GM10248 (cell line): ENCODE measurements at regions not wholly inside any gene's neighbourhood (a gene's known extent, or its start where the extent isn't known, plus 50 kb on each side); places are given as distances from the start of the nearest gene placed in this dataset.

Experiments
- CTCF ChIA-PET: fragments of 300-600 bp; sonication (Branson Sonifier 250); formaldehyde crosslinking; extraction: SDS; loops from one replicate; lab custom pipeline; 2021; ENCODE audit warnings: antibody characterized with exemption; lab: Yijun Ruan, JAX
- POLR2A ChIA-PET: fragments of 350-650 bp; sonication (Branson Sonifier 250); formaldehyde crosslinking; extraction: SDS; loops from one replicate; lab custom pipeline; 2020; ENCODE audit warnings: antibody characterized with exemption; lab: Yijun Ruan, JAX
- DNase-seq: peaks from one replicate; pipeline ENCODE4 v3.0.0; 2012; ENCODE audit errors: extremely low spot score
- TF ChIP-seq, protein P1 (sequence below): IDR thresholded peaks from 2 replicates; pipeline ENCODE4 v1.5.1; 2012; ENCODE audit warnings: mild to moderate bottlenecking, low read depth; ENCODE audit errors: extremely low read depth, missing control alignments, control extremely low read depth

DNA sequence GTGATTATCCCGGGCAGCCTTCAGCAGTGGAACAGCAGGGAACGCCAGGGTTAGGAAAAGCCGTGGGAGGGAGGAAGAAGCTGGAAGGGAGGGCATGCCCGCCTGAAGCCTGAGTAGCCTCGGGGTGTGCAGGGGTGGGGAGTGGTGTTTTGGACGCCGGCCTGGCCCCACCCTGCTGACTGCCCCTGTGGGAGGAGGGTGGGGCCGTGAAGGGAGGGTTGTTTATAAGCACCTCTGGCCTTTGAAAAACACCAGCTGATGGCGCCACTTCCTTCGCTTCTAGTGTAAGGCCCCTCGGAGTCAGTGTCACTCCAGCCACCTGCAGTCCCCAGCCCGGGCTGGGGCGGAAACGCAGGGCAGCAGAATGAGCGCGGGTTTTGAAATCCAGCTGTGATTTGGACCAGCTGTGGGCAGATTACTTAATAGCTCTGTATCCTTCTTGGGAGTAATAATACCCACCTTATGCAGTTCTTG is 52.8 kb upstream of the BMP6 start:
- no peak for DNase-seq

DNA sequence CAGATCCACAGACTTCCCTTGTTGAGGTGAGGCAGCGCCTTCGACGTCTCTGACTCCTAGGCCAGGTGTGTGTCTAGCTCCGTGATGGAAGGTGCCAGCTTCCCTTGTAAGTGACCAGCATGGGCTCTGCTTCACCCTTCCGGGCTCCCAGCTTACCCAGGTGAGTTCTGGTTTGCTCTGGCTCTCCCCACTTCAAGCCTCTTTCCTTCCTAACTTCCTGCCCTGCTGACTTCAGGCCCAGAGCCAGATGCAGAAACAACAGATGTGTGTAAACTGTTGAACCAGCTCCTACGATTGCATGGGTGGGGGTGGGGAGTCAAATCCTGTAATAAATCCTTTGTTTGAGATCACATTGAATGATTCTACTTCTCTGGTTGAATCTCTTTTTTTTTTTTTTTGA is 51.6 kb upstream of the BMP6 start:
- DNase-seq = no peak
- POLR2A ChIA-PET = no interaction called here
- TF ChIP-seq, protein P1, sequence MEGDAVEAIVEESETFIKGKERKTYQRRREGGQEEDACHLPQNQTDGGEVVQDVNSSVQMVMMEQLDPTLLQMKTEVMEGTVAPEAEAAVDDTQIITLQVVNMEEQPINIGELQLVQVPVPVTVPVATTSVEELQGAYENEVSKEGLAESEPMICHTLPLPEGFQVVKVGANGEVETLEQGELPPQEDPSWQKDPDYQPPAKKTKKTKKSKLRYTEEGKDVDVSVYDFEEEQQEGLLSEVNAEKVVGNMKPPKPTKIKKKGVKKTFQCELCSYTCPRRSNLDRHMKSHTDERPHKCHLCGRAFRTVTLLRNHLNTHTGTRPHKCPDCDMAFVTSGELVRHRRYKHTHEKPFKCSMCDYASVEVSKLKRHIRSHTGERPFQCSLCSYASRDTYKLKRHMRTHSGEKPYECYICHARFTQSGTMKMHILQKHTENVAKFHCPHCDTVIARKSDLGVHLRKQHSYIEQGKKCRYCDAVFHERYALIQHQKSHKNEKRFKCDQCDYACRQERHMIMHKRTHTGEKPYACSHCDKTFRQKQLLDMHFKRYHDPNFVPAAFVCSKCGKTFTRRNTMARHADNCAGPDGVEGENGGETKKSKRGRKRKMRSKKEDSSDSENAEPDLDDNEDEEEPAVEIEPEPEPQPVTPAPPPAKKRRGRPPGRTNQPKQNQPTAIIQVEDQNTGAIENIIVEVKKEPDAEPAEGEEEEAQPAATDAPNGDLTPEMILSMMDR = no peak
- CTCF ChIA-PET = interaction anchor here (0.9 to 1.3 kb wide), 2 partner anchors 33 to 63 kb away, joined by 3 read pairs; no protein-coding TSS in a partner anchor

More for the DNA sequence above, 52.8 kb upstream of the BMP6 start:
- CTCF ChIA-PET = interaction anchor here (1.2 to 1.3 kb wide), 2 partner anchors 14 to 62 kb away, joined by 3 read pairs; no protein-coding TSS in a partner anchor
- TF ChIP-seq, protein P1 = no peak
- POLR2A ChIA-PET = no interaction called here

DNA sequence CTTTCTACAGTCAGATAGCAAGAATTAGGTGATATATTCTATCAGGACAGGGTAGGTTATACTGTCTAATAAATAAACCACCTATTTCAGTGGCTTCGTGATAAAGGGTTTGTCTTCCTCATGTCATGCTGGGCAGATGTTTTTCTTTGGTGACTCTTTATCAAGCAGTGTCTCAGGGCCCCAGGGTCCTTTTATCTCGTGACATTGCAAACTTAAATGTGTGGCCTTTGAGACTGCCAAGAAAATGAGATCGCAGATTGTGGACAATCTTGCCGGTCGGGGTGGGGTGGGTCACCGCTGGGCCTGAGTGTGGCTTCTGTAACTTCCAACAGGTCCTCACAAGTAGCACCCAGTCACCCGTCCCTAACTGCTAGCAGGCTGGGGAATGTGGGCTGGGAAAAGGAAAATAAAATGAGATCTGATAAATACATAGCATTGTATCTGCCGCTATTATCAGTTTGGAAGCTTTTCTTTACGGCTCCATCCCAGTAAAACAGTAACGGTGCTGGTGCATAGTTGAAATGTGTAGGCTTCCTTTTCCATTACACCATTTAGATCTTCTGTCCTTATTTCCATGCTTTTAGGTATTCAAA is 50.5 kb upstream of the BMP6 start:
- CTCF ChIA-PET = interaction anchor here (1.2 kb wide), 1 partner anchor 8 kb away, joined by 3 read pairs; no protein-coding TSS in a partner anchor
- TF ChIP-seq, protein P1 = no peak
- DNase-seq = no peak
- POLR2A ChIA-PET = no interaction called here
